Psoas muscle (tissue), 7 donors: ENCODE measurements at regions not wholly inside any gene's neighbourhood (a gene's known extent, or its start where the extent isn't known, plus 50 kb on each side); places are given as distances from the start of the nearest gene placed in this dataset.

Experiments used
- ATAC-seq, 4 donors: fragments of 200-7000 bp; cut with Tn5 transposase; one replicate each; pipeline ENCODE4 v1.9.1; 2020; ENCODE audit warnings: moderate library complexity in 3 of 4, mild to moderate bottlenecking in 2 of 4
- DNase-seq, 2 donors: peaks; one replicate each; pipeline ENCODE4 v3.0.0-alpha.2; 2020
- H3K27ac ChIP-seq: fragments of 200-600 bp; one replicate; pipeline ENCODE4 v1.8.0; 2022
- H3K27me3 ChIP-seq, 3 donors: fragments of 200-600 bp in 1 of 3; one replicate each; pipeline versions ENCODE4 v1.6.1 to v1.8.0; 2013 to 2022; ENCODE audit warnings: low read length in 2 of 3, mild to moderate bottlenecking in 2 of 3, moderate library complexity in 1 of 3; ENCODE audit not compliant: insufficient read depth in 3 of 3
- H3K36me3 ChIP-seq, 2 donors: fragments of 200-600 bp in 1 of 2; one replicate each; pipeline versions ENCODE4 v1.6.1 to v1.8.0; 2013 to 2022; ENCODE audit warnings: low read depth in 1 of 2, mild to moderate bottlenecking in 1 of 2, moderate library complexity in 1 of 2; ENCODE audit not compliant: insufficient read depth in 1 of 2
- H3K4me1 ChIP-seq: fragments of 200-600 bp; one replicate; pipeline ENCODE4 v1.8.0; 2022
- H3K4me3 ChIP-seq: fragments of 200-600 bp; one replicate; pipeline ENCODE4 v1.8.0; 2022; ENCODE audit warnings: mild to moderate bottlenecking
- H3K9me3 ChIP-seq: fragments of 200-600 bp; one replicate; pipeline ENCODE4 v1.8.0; 2022
- WGBS, 3 donors: extraction: QIAGEN DNeasy Blood & Tissue Kit; methylation state at CpG; one replicate each; pipeline versions ENCODE4 v1.1.6 to v1.1.7; 2013; 5-methylcytosine and 5-hydroxymethylcytosine counted together
- intact Hi-C, 2 donors: fragments of 100-400 bp; cut with DNase I; formaldehyde crosslinking; loops; one replicate each; pipeline versions ENCODE4 v1.11.0 to v1.14.2; 2022
- TF ChIP-seq, protein P1 (sequence below): fragments of 200-600 bp; IDR thresholded peaks from one replicate; pipeline ENCODE4 v1.8.0; 2022; ENCODE audit warnings: antibody characterized with exemption
- donor health status: healthy with polysubstance abuse.
- donor health status: DM: no; HTN: no; CAD: no; lungs with moderate emphysema.
- donor health status: Bipolar disorder and iron deficiency.
- donor health status: healthy.
- donor health status: DM: yes; HTN: yes; CAD: no.
- donor health status: DM: no; HTN: no; CAD: no.
- donor health status: DM: yes; HTN: yes; CAD: no.

DNA sequence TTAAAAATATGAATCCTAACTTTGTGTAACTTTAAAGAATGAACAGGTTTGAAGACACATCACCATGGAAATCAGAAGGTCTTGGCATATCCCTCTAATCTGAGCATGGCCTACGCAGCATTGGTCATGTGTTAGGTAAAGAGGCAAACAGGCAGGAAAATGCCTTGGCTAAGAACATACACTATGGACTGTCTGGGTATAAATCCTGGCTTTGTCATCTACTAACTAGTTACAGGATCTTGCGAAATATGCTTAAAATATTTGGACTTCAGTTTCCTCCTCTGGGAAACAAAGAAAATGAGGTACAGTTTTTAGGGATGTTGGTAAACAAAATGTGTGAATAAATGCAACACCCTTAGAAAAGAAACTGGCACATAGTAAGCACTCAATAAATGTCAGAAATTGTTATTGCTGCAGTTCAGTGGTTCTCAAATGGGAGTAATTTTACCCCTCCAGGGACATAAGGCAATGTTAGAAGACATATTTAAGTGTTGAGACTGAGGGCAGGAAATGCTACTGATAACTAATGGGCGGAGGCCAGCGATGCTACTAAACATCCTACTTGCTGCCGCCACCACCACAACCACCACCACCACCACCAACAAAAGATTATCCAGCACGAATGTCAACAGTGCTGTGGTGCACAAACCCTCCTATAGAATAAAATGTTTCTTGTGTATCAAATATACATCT lies 770.8 kb upstream of the SOX9 start:
- 79 to 82% (median 81%) methylated on average over 6 of the region's 6 CpGs for WGBS, 3 donors
- Histone ChIP-seq H3K4me3 (no peak overlapping the region), H3K27me3 (no peaks in the 10 kb centered on the region), H3K4me1 (no peaks in the 10 kb centered on the region), H3K36me3 (no peaks in the 10 kb centered on the region), H3K27ac (no peak overlapping the region), H3K9me3 (no peaks in the 10 kb centered on the region)
- ATAC-seq (no peak), DNase-seq (no peak)
- TF ChIP-seq, protein P1, sequence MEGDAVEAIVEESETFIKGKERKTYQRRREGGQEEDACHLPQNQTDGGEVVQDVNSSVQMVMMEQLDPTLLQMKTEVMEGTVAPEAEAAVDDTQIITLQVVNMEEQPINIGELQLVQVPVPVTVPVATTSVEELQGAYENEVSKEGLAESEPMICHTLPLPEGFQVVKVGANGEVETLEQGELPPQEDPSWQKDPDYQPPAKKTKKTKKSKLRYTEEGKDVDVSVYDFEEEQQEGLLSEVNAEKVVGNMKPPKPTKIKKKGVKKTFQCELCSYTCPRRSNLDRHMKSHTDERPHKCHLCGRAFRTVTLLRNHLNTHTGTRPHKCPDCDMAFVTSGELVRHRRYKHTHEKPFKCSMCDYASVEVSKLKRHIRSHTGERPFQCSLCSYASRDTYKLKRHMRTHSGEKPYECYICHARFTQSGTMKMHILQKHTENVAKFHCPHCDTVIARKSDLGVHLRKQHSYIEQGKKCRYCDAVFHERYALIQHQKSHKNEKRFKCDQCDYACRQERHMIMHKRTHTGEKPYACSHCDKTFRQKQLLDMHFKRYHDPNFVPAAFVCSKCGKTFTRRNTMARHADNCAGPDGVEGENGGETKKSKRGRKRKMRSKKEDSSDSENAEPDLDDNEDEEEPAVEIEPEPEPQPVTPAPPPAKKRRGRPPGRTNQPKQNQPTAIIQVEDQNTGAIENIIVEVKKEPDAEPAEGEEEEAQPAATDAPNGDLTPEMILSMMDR = no peak
- intact Hi-C loops = no loop called here

DNA sequence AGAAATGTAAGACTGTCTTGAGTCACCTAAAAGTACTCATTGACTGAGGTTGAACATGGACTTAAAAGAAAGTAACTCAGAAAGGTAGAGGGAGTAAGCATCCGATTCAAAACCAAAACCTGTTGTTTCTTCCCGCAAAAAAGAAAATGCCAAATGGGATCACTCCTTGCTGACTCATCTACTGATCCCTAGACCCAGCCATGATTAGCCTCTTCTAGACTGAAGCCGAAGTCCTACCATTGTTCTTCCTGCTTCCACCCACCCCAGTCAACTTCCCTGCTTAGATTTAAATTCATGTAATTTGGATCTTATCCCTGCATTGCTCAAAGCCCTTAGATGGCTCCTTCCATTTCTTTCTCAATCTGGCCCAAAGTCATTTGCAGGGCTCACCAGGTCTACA lies 760.5 kb upstream of the SOX9 start:
- intact Hi-C loops = no loop called here
- 90 to 95% (median 91%) methylated on average over 3 of the region's 3 CpGs for WGBS, 3 donors
- no peak for ATAC-seq

DNA sequence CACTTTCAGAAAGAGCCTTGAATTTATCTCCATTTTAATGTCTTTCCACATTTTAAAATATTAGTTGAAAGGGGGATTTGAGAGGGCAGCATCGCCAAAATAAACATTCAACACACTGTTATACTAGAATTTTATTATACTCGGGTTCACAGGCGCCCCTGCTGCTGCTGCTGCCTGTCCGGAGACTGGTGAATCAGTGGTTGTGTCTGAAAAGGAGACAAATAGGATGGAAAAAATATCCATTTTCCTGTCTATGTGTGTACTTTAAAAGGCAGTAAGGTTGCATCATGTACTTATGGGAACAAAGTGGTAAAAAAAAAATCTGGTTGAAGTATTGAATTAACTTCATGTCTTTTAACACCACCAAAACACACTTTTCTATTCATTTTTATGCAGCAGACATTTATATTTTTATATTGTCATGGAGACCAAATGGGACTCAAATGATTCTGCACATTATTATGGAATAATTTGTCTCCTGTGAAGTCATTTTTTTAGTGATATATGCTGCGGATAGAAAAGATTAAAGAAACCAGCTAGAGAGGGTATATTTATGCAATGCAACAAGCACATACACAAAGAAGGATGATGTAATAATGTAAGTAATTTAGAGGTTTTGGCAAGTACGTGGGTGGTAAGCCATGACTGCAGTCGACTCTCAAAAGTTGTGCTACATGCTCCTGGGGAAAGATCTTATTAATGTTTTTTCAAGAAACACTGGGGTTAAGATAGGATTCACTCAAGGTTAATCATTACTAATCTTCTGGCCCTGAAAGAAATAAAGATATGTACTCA lies 759.0 kb upstream of the SOX9 start:
- Histone ChIP-seq H3K4me3 (no peak overlapping the region), H3K4me1 (no peaks in the 10 kb centered on the region), H3K27me3 (no peaks in the 10 kb centered on the region), H3K9me3 (no peaks in the 10 kb centered on the region), H3K36me3 (no peaks in the 10 kb centered on the region), H3K27ac (no peak overlapping the region)
- no peak for ATAC-seq
- no peak for DNase-seq
- WGBS, 3 donors = 63 to 66% (median 64%) methylated on average over 7 of the region's 7 CpGs
- TF ChIP-seq, protein P1 = no peak
- intact Hi-C loops = no loop called here

More for the DNA sequence above, 760.5 kb upstream of the SOX9 start:
- Histone ChIP-seq H3K27me3 (no peaks in the 10 kb centered on the region), H3K4me3 (no peak overlapping the region), H3K4me1 (no peaks in the 10 kb centered on the region), H3K36me3 (no peaks in the 10 kb centered on the region), H3K9me3 (no peaks in the 10 kb centered on the region), H3K27ac (no peak overlapping the region)
- TF ChIP-seq, protein P1 = no peak
- DNase-seq = no peak

DNA sequence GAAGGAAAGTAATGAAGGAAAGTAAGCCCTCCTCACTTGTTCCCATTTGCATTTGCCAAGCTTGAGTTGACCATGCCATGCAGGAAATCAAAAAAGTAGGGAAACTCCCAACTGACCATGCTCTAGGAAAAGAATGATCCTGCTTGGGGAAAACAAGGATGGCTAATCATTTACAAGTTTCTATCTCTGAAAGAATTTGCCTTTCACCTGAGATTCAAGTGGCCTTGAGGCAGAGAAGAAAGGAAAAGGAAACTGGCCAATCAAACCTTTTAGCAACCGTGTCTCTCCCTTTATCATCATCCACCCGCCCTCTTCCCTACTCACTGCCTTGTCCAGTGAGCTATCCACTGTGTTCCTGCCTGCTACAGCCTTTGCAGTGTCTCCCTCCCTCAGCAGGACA lies 757.2 kb upstream of the SOX9 start:
- H3K4me3 ChIP-seq = no peak overlapping the region
- no peak overlapping the region for H3K27ac ChIP-seq
- no peaks in the 10 kb centered on the region for H3K27me3 ChIP-seq
- DNase-seq (no peak), ATAC-seq (no peak)
- H3K36me3 ChIP-seq = no peaks in the 10 kb centered on the region
- intact Hi-C loops = no loop called here
- H3K9me3 ChIP-seq = no peaks in the 10 kb centered on the region
- TF ChIP-seq, protein P1 = no peak
- H3K4me1 ChIP-seq = no peaks in the 10 kb centered on the region
- 49 to 60% (median 52%) methylated on average over 2 of the region's 2 CpGs for WGBS, 3 donors
